ENCODE measurements at regions not wholly inside any gene's neighbourhood (a gene's known extent, or its start where the extent isn't known, plus 50 kb on each side); places are given as distances from the start of the nearest gene placed in this dataset.

GRCh38 chr21:35743571-35743970, 316.8 kb downstream of the SETD4 start:
- TF ChIP-seq CTCF (IDR thresholded peaks at IDR 0.05) (no peak), POLR2A (IDR thresholded peaks at IDR 0.05) (no peak)

Measured in thyroid gland (tissue), 4 donors.